Endothelial cell of umbilical vein (primary cell): ENCODE measurements at regions not wholly inside any gene's neighbourhood (a gene's known extent, or its start where the extent isn't known, plus 50 kb on each side); places are given as distances from the start of the nearest gene placed in this dataset.
A peak's percentile ranks its signal among the peaks of the same experiment; 100 is the strongest.

Source experiments
- BruUV-seq: library from RNA; stranded (reverse); fragments of 400-500 nt; replicated peaks from 2 replicates; lab custom pipeline; 2021; lab: Mats Ljungman, UMichigan
- CTCF ChIA-PET: fragments of 300-600, 350-600 bp; sonication (Branson Sonifier 250); formaldehyde crosslinking; loops from one replicate; lab custom pipeline; 2021; ENCODE audit warnings: antibody characterized with exemption, inconsistent platforms; lab: Charles Lee
- POLR2A ChIA-PET: fragments of 300-600, 350-600 bp; sonication (Branson Sonifier 250); formaldehyde crosslinking; loops from one replicate; lab custom pipeline; 2021; ENCODE audit warnings: antibody characterized with exemption, inconsistent platforms; lab: Charles Lee
- DNase-seq: peaks from one replicate; pipeline ENCODE4 v3.0.0-alpha.2; 2011; ENCODE audit warnings: low read depth, low spot score
- FAIRE-seq: peaks from 2 replicates; lab custom pipeline; 2011; peaks lifted over from hg19 to GRCh38; lab: Jason Lieb, UNC
- H2AFZ ChIP-seq: 2 replicates; pipeline ENCODE4 v1.6.0; 2012; ENCODE audit warnings: low read depth, low read length, control low read depth, inconsistent platforms
- H3K27ac ChIP-seq: 2 replicates; pipeline ENCODE4 v1.5.1; 2011; ENCODE audit warnings: low read depth, mild to moderate bottlenecking, control low read depth, low read length, moderate library complexity; ENCODE audit not compliant: insufficient read depth
- H3K27me3 ChIP-seq, 2 experiments: 2 replicates each; pipeline versions ENCODE4 v1.6.0 to v1.6.1; 2011; ENCODE audit warnings: low read length in 2 of 2, mixed read lengths in 1 of 2; ENCODE audit not compliant: control insufficient read depth in 2 of 2, insufficient read depth in 2 of 2
- H3K36me3 ChIP-seq, 2 experiments: 2 replicates in 1 of 2; 3 replicates in 1 of 2; pipeline ENCODE4 v1.5.1; 2011; ENCODE audit warnings: low read length in 2 of 2, mild to moderate bottlenecking in 1 of 2, moderate library complexity in 1 of 2; ENCODE audit not compliant: control insufficient read depth in 2 of 2, insufficient read depth in 2 of 2; ENCODE audit errors: extremely low read depth in 1 of 2
- H3K4me1 ChIP-seq: 3 replicates; pipeline ENCODE4 v1.5.1; 2011; ENCODE audit warnings: mild to moderate bottlenecking, low read length; ENCODE audit not compliant: control insufficient read depth, insufficient read depth; ENCODE audit errors: extremely low read depth
- H3K4me2 ChIP-seq: 2 replicates; pipeline ENCODE4 v1.6.1; 2011; ENCODE audit warnings: low read length, control low read depth, mixed read lengths; ENCODE audit not compliant: insufficient read depth
- H3K4me3 ChIP-seq, 3 experiments: fragments of 200-600 bp in 1 of 3; sonication (generic), shearing (Covaris generic) in 1 of 3; replicated peaks in 1 of 3; 2 replicates each; pipeline ENCODE4 v1.5.1; 2011 to 2016; ENCODE audit warnings: control low read depth in 3 of 3, low read length in 3 of 3, mild to moderate bottlenecking in 2 of 3, inconsistent platforms in 1 of 3, low read depth in 1 of 3, moderate library complexity in 1 of 3; ENCODE audit not compliant: insufficient read depth in 1 of 3
- H3K79me2 ChIP-seq: 2 replicates; pipeline ENCODE4 v1.6.0; 2012; ENCODE audit warnings: low read length, inconsistent platforms; ENCODE audit not compliant: control insufficient read depth, insufficient read depth
- H3K9ac ChIP-seq: replicated peaks from 2 replicates; pipeline ENCODE3; 2011; ENCODE audit warnings: low read length, control low read depth; ENCODE audit not compliant: insufficient read depth; ENCODE audit errors: extremely low read depth
- H3K9me1 ChIP-seq: replicated peaks from 3 replicates; pipeline ENCODE4 v1.6.0; 2011; ENCODE audit warnings: mild to moderate bottlenecking, low read length; ENCODE audit not compliant: control insufficient read depth, insufficient read depth; ENCODE audit errors: extremely low read depth
- H3K9me3 ChIP-seq: replicated peaks from 2 replicates; pipeline ENCODE4 v1.5.1; 2012; ENCODE audit warnings: low read length, inconsistent platforms; ENCODE audit not compliant: control insufficient read depth, insufficient read depth
- H4K20me1 ChIP-seq: replicated peaks from 2 replicates; pipeline ENCODE3; 2011; ENCODE audit warnings: mild to moderate bottlenecking, low read length; ENCODE audit not compliant: control insufficient read depth, insufficient read depth; ENCODE audit errors: extremely low read depth
- EZH2 ChIP-seq: IDR thresholded peaks from 2 replicates; pipeline ENCODE4 v1.6.1; 2012; ENCODE audit warnings: borderline replicate concordance, low read depth, mild to moderate bottlenecking, moderate library complexity, low read length, inconsistent platforms; ENCODE audit not compliant: severe bottlenecking
- FOS ChIP-seq: IDR thresholded peaks from 2 replicates; pipeline ENCODE4 v1.6.1; 2011; ENCODE audit warnings: mild to moderate bottlenecking, low read length, moderate library complexity, borderline replicate concordance; ENCODE audit not compliant: insufficient read depth
- GATA2 ChIP-seq: IDR thresholded peaks from 2 replicates; pipeline ENCODE4 v1.7.0; 2011; ENCODE audit warnings: low read depth, mild to moderate bottlenecking, moderate library complexity, mixed read lengths, low read length; ENCODE audit not compliant: insufficient read length, insufficient read depth
- JUN ChIP-seq: IDR thresholded peaks from 2 replicates; pipeline ENCODE4 v1.6.1; 2011; ENCODE audit warnings: borderline replicate concordance, low read depth; ENCODE audit not compliant: insufficient read length, insufficient read depth
- MAX ChIP-seq: IDR thresholded peaks from 2 replicates; pipeline ENCODE4 v1.6.1; 2011; ENCODE audit not compliant: insufficient read depth, insufficient read length
- MYC ChIP-seq: IDR thresholded peaks from one replicate; pipeline ENCODE4 v1.6.1; 2011; ENCODE audit warnings: mild to moderate bottlenecking, low read depth, low read length
- POLR2A ChIP-seq: IDR thresholded peaks from 2 replicates; pipeline ENCODE4 v1.6.1; 2012; ENCODE audit warnings: low read depth, mild to moderate bottlenecking, control low read depth, low read length
- POLR2AphosphoS5 ChIP-seq: IDR thresholded peaks from 2 replicates; pipeline ENCODE4 v1.6.1; 2012; ENCODE audit warnings: low read depth, mild to moderate bottlenecking, control low read depth, low read length, moderate library complexity; ENCODE audit not compliant: insufficient read depth
- dilution Hi-C: fragments of 300-500 bp; cut with MboI; formaldehyde crosslinking; loops from one replicate; pipeline ENCODE4 v1.15.0; 2019; ENCODE audit warnings: low sequenced_read_pairs; ENCODE audit not compliant: extremely low pct_ligation_motif_present
- intact Hi-C: fragments of 100-400 bp; cut with micrococcal nuclease; formaldehyde crosslinking; loops from one replicate; pipeline ENCODE4 v1.10.0; 2022
- TF ChIP-seq, protein P1 (sequence below), 2 donors: IDR thresholded peaks; 1 replicate in 1 of 2; 2 replicates in 1 of 2; pipeline ENCODE4 v1.5.1; 2011; ENCODE audit warnings: low read length in 2 of 2, mild to moderate bottlenecking in 2 of 2, moderate library complexity in 2 of 2, control low read depth in 1 of 2, inconsistent platforms in 1 of 2, low read depth in 1 of 2; ENCODE audit not compliant: insufficient read depth in 1 of 2; ENCODE audit errors: extremely low read depth in 1 of 2

DNA sequence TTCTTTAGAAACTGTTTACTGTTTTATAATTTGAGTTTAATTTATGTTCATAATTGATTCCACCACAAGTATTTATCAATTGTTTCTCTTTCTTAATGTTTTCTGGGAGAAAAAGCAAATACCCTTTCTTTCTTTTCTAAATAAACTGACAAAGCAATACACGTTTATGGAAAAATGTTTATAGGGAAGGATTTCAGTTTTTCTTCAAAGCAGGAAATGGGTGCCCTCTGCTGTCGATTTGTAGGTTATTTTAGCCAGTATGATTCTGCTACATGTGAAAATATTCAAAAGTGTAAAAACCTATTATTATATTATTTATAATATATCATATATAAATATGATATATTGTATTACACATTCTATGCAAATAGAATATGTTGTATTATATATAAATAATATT lies 921.0 kb upstream of the ROBO1 start:
- no peak overlapping the region for H2AFZ ChIP-seq
- no peaks in the 10 kb centered on the region for H3K9me1 ChIP-seq
- ChIA-PET POLR2A (no interaction called here), CTCF (interaction anchor here (0.8 to 5.2 kb wide), 6 partner anchors 19 to 1168 kb away, joined by 3 to 80 read pairs (median 6); no protein-coding TSS in a partner anchor)
- DNase-seq (peak; percentile 65), FAIRE-seq (no peak)
- H3K4me1 ChIP-seq = no peaks in the 10 kb centered on the region
- H3K36me3 ChIP-seq = no peaks in the 10 kb centered on the region
- no peaks in the 10 kb centered on the region for H3K79me2 ChIP-seq
- TF ChIP-seq, protein P1, sequence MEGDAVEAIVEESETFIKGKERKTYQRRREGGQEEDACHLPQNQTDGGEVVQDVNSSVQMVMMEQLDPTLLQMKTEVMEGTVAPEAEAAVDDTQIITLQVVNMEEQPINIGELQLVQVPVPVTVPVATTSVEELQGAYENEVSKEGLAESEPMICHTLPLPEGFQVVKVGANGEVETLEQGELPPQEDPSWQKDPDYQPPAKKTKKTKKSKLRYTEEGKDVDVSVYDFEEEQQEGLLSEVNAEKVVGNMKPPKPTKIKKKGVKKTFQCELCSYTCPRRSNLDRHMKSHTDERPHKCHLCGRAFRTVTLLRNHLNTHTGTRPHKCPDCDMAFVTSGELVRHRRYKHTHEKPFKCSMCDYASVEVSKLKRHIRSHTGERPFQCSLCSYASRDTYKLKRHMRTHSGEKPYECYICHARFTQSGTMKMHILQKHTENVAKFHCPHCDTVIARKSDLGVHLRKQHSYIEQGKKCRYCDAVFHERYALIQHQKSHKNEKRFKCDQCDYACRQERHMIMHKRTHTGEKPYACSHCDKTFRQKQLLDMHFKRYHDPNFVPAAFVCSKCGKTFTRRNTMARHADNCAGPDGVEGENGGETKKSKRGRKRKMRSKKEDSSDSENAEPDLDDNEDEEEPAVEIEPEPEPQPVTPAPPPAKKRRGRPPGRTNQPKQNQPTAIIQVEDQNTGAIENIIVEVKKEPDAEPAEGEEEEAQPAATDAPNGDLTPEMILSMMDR (IDR thresholded peaks at IDR 0.05; ENCODE audit: extremely low read depth in 1 of 2, insufficient read depth in 1 of 2, low read depth in 1 of 2, low read length in 2 of 2) = peak; percentile 8 to 30
- no peak for TF ChIP-seq POLR2A
- H3K27me3 ChIP-seq = no peaks in the 10 kb centered on the region
- no peak overlapping the region for H3K27ac ChIP-seq
- H3K4me2 ChIP-seq = no peak overlapping the region
- no peak overlapping the region for H3K4me3 ChIP-seq
- dilution Hi-C loops = no loop called here
- peak overlapping the region; percentile 23 for H3K9ac ChIP-seq
- no peaks in the 10 kb centered on the region for H4K20me1 ChIP-seq
- BruUV-seq = no TSS peak
- H3K9me3 ChIP-seq = no peaks in the 10 kb centered on the region
- intact Hi-C loops = loop anchor here (1.0 kb wide), 1 partner anchor 1168 kb away; no protein-coding TSS in a partner anchor

GRCh38 chr3:80682951-80683350 lies 915.2 kb upstream of the ROBO1 start:
- Histone ChIP-seq H3K4me1 (no peaks in the 10 kb centered on the region), H4K20me1 (no peaks in the 10 kb centered on the region), H3K9me3 (no peaks in the 10 kb centered on the region), H2AFZ (no peak overlapping the region), H3K36me3 (no peaks in the 10 kb centered on the region), H3K4me2 (no peak overlapping the region), H3K79me2 (no peaks in the 10 kb centered on the region), H3K4me3 (no peak overlapping the region), H3K9ac (no peak overlapping the region), H3K27ac (no peak overlapping the region), H3K27me3 (no peaks in the 10 kb centered on the region), H3K9me1 (no peaks in the 10 kb centered on the region)
- CTCF ChIA-PET = no interaction called here
- FAIRE-seq (no peak), DNase-seq (no peak)
- dilution Hi-C loops = no loop called here
- POLR2A ChIA-PET = no interaction called here
- intact Hi-C loops = no loop called here
- TF ChIP-seq POLR2AphosphoS5 (no peak), MYC (no peak), JUN (no peak), FOS (no peak), MAX (no peak), POLR2A (no peak), EZH2 (no peak), GATA2 (no peak)
- TF ChIP-seq, protein P1 (IDR thresholded peaks at IDR 0.05; ENCODE audit: extremely low read depth in 1 of 2, insufficient read depth in 1 of 2, low read depth in 1 of 2, low read length in 2 of 2) = no peak
- BruUV-seq = no TSS peak
